Loucy (cell line): ENCODE measurements at regions not wholly inside any gene's neighbourhood (a gene's known extent, or its start where the extent isn't known, plus 50 kb on each side); places are given as distances from the start of the nearest gene placed in this dataset.

Experiments used
- CTCF ChIP-seq: fragments of 200-600 bp; sonication (generic); conservative IDR thresholded peaks from 2 replicates; pipeline ENCODE4 v1.5.1; 2014; ENCODE audit warnings: mild to moderate bottlenecking, antibody characterized with exemption, low read length
- EZH2phosphoT487 ChIP-seq: fragments of 200-600 bp; IDR thresholded peaks from 2 replicates; pipeline ENCODE4 v1.6.1; 2018; ENCODE audit warnings: antibody characterized with exemption, mild to moderate bottlenecking, moderate library complexity, borderline replicate concordance

- TF ChIP-seq CTCF (no peak), EZH2phosphoT487 (no peak)
Measured at GRCh38 chr10:52563360-52563759, 209.2 kb downstream of the MBL2 start.
